ENCODE measurements at regions not wholly inside any gene's neighbourhood (a gene's known extent, or its start where the extent isn't known, plus 50 kb on each side); places are given as distances from the start of the nearest gene placed in this dataset.

- FAIRE-seq, result no peak
- TF ChIP-seq POLR2AphosphoS5 (IDR thresholded peaks at IDR 0.05; ENCODE audit: low read depth, low read length) (no peak), POLR2A (IDR thresholded peaks at IDR 0.05; ENCODE audit: low read depth, low read length) (no peak), SPI1 (IDR thresholded peaks at IDR 0.05; ENCODE audit: low read depth, low read length) (no peak), POU2F2 (IDR thresholded peaks at IDR 0.05; ENCODE audit: low read depth, low read length) (no peak), PAX5 (IDR thresholded peaks at IDR 0.05; ENCODE audit: insufficient read depth, low read length, severe bottlenecking) (no peak), TAF1 (IDR thresholded peaks at IDR 0.05; ENCODE audit: low read depth, low read length) (no peak)
Measured at GRCh38 chr5:40106847-40107246, 572.9 kb upstream of the PTGER4 start.

GRCh38 chr5:40098313-40098712 is 581.4 kb upstream of the PTGER4 start:
- TF ChIP-seq POLR2A (IDR thresholded peaks at IDR 0.05; ENCODE audit: low read depth, low read length) (no peak), SPI1 (IDR thresholded peaks at IDR 0.05; ENCODE audit: low read depth, low read length) (no peak), POLR2AphosphoS5 (IDR thresholded peaks at IDR 0.05; ENCODE audit: low read depth, low read length) (no peak), TAF1 (IDR thresholded peaks at IDR 0.05; ENCODE audit: low read depth, low read length) (no peak), PAX5 (IDR thresholded peaks at IDR 0.05; ENCODE audit: insufficient read depth, low read length, severe bottlenecking) (no peak), POU2F2 (IDR thresholded peaks at IDR 0.05; ENCODE audit: low read depth, low read length) (no peak)
- DNase-seq (ENCODE audit: insufficient read length, low spot score) (no peak), FAIRE-seq (no peak)

More at GRCh38 chr5:40106847-40107246, 572.9 kb upstream of the PTGER4 start:
- DNase-seq (ENCODE audit: insufficient read length, low spot score), result no peak

- no peak for DNase-seq (ENCODE audit: insufficient read length, low spot score)
- TF ChIP-seq TAF1 (IDR thresholded peaks at IDR 0.05; ENCODE audit: low read depth, low read length) (no peak), POU2F2 (IDR thresholded peaks at IDR 0.05; ENCODE audit: low read depth, low read length) (no peak), POLR2A (IDR thresholded peaks at IDR 0.05; ENCODE audit: low read depth, low read length) (no peak), PAX5 (IDR thresholded peaks at IDR 0.05; ENCODE audit: insufficient read depth, low read length, severe bottlenecking) (no peak), POLR2AphosphoS5 (IDR thresholded peaks at IDR 0.05; ENCODE audit: low read depth, low read length) (no peak), SPI1 (IDR thresholded peaks at IDR 0.05; ENCODE audit: low read depth, low read length) (no peak)
- no peak for FAIRE-seq
Measured at GRCh38 chr5:40093550-40093949, 586.2 kb upstream of the PTGER4 start.

- DNase-seq (ENCODE audit: insufficient read length, low spot score), result no peak
- TF ChIP-seq POLR2A (IDR thresholded peaks at IDR 0.05; ENCODE audit: low read depth, low read length), result no peak
- no peak for TF ChIP-seq TAF1 (IDR thresholded peaks at IDR 0.05; ENCODE audit: low read depth, low read length)
- no peak for TF ChIP-seq POLR2AphosphoS5 (IDR thresholded peaks at IDR 0.05; ENCODE audit: low read depth, low read length)
- TF ChIP-seq PAX5 (IDR thresholded peaks at IDR 0.05; ENCODE audit: insufficient read depth, low read length, severe bottlenecking), result no peak
- TF ChIP-seq POU2F2 (IDR thresholded peaks at IDR 0.05; ENCODE audit: low read depth, low read length), result no peak
- no peak for TF ChIP-seq SPI1 (IDR thresholded peaks at IDR 0.05; ENCODE audit: low read depth, low read length)
- no peak for FAIRE-seq
Measured at GRCh38 chr5:40089269-40089668, 590.4 kb upstream of the PTGER4 start.

DNA sequence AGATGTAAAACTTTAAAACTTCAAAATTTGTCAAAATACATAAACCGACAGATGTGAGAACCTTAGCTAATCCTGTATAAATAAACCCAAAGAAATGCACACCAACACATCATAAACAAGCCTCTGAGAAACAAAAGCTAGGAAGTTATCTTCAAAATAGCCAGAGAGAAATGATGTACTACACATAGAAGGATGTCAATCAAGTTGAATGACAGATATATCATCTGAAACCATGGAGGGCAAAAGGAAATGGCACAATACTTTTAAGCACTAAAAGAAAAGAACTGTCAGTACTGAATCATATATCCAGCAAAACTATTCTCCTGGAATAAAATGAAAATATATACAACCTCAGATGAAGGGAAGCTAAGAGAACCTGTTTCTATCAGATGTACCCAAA is 595.1 kb upstream of the PTGER4 start:
- TF ChIP-seq PAX5 (IDR thresholded peaks at IDR 0.05; ENCODE audit: insufficient read depth, low read length, severe bottlenecking) (no peak), SPI1 (IDR thresholded peaks at IDR 0.05; ENCODE audit: low read depth, low read length) (no peak), TAF1 (IDR thresholded peaks at IDR 0.05; ENCODE audit: low read depth, low read length) (no peak), POLR2A (IDR thresholded peaks at IDR 0.05; ENCODE audit: low read depth, low read length) (no peak), POLR2AphosphoS5 (IDR thresholded peaks at IDR 0.05; ENCODE audit: low read depth, low read length) (no peak), POU2F2 (IDR thresholded peaks at IDR 0.05; ENCODE audit: low read depth, low read length) (no peak)
- FAIRE-seq (no peak), DNase-seq (ENCODE audit: insufficient read length, low spot score) (no peak)

- no peak for TF ChIP-seq SPI1 (IDR thresholded peaks at IDR 0.05; ENCODE audit: low read depth, low read length)
- no peak for TF ChIP-seq POU2F2 (IDR thresholded peaks at IDR 0.05; ENCODE audit: low read depth, low read length)
- TF ChIP-seq TAF1 (IDR thresholded peaks at IDR 0.05; ENCODE audit: low read depth, low read length), result no peak
- TF ChIP-seq POLR2AphosphoS5 (IDR thresholded peaks at IDR 0.05; ENCODE audit: low read depth, low read length), result no peak
- no peak for TF ChIP-seq PAX5 (IDR thresholded peaks at IDR 0.05; ENCODE audit: insufficient read depth, low read length, severe bottlenecking)
- DNase-seq (ENCODE audit: insufficient read length, low spot score) (no peak), FAIRE-seq (no peak)
Measured at GRCh38 chr5:40082313-40082712, 597.4 kb upstream of the PTGER4 start.

DNA sequence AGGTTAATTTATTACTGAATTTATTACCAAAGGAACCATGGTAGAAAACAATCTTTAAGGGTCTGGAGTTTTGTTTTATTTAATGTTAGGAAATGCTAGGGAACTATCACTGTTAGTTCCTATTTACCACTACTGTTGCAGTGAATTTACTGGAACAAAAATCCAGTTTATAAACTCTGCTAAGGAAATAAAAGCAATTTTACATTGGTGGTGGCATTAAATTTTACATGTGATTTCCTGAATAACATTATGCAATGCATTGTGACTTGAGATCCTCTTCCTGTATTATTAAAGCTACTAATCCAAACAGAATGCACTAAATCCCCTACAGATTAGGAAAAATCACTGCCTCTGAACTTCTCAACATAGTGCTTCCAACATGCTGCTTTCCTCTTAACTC is 599.5 kb upstream of the PTGER4 start:
- TF ChIP-seq TAF1 (IDR thresholded peaks at IDR 0.05; ENCODE audit: low read depth, low read length), result no peak
- no peak for TF ChIP-seq POU2F2 (IDR thresholded peaks at IDR 0.05; ENCODE audit: low read depth, low read length)
- no peak for TF ChIP-seq SPI1 (IDR thresholded peaks at IDR 0.05; ENCODE audit: low read depth, low read length)
- no peak for TF ChIP-seq POLR2AphosphoS5 (IDR thresholded peaks at IDR 0.05; ENCODE audit: low read depth, low read length)
- no peak for TF ChIP-seq POLR2A (IDR thresholded peaks at IDR 0.05; ENCODE audit: low read depth, low read length)
- no peak for TF ChIP-seq PAX5 (IDR thresholded peaks at IDR 0.05; ENCODE audit: insufficient read depth, low read length, severe bottlenecking)
- FAIRE-seq, result no peak
- no peak for DNase-seq (ENCODE audit: insufficient read length, low spot score)

- FAIRE-seq, result no peak
- TF ChIP-seq POLR2A (IDR thresholded peaks at IDR 0.05; ENCODE audit: low read depth, low read length), result no peak
- TF ChIP-seq POU2F2 (IDR thresholded peaks at IDR 0.05; ENCODE audit: low read depth, low read length), result no peak
- TF ChIP-seq POLR2AphosphoS5 (IDR thresholded peaks at IDR 0.05; ENCODE audit: low read depth, low read length), result no peak
- TF ChIP-seq PAX5 (IDR thresholded peaks at IDR 0.05; ENCODE audit: insufficient read depth, low read length, severe bottlenecking), result no peak
- TF ChIP-seq TAF1 (IDR thresholded peaks at IDR 0.05; ENCODE audit: low read depth, low read length), result no peak
- no peak for TF ChIP-seq SPI1 (IDR thresholded peaks at IDR 0.05; ENCODE audit: low read depth, low read length)
- no peak for DNase-seq (ENCODE audit: insufficient read length, low spot score)
Measured at GRCh38 chr5:40078898-40079575, 600.7 kb upstream of the PTGER4 start.

DNA sequence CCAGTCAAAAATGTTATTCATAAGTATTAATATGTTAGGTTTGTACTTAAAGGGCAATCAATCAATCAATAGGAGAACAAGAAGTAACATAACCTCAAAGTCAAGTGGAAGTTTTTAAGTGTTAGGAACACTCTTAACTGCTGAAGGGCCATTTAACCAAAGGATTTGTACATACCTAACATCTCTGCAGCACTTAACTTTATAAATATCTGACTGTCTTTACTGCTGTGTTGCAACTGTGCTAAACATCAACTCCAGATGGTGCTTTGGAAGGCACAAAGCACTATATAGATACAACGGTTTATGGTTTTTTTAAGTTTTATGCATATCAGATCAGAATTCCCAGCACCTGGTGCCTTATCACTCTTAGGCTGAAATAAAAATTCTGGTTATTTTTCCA is 604.9 kb upstream of the PTGER4 start:
- DNase-seq (ENCODE audit: insufficient read length, low spot score) (no peak), FAIRE-seq (no peak)
- TF ChIP-seq POLR2AphosphoS5 (IDR thresholded peaks at IDR 0.05; ENCODE audit: low read depth, low read length), result no peak
- no peak for TF ChIP-seq PAX5 (IDR thresholded peaks at IDR 0.05; ENCODE audit: insufficient read depth, low read length, severe bottlenecking)
- TF ChIP-seq SPI1 (IDR thresholded peaks at IDR 0.05; ENCODE audit: low read depth, low read length), result no peak
- TF ChIP-seq TAF1 (IDR thresholded peaks at IDR 0.05; ENCODE audit: low read depth, low read length), result no peak
- no peak for TF ChIP-seq POU2F2 (IDR thresholded peaks at IDR 0.05; ENCODE audit: low read depth, low read length)
- TF ChIP-seq POLR2A (IDR thresholded peaks at IDR 0.05; ENCODE audit: low read depth, low read length), result no peak

Measured in GM12891 (cell line).